Neural cell (in vitro differentiated cells): ENCODE measurements at regions not wholly inside any gene's neighbourhood (a gene's known extent, or its start where the extent isn't known, plus 50 kb on each side); places are given as distances from the start of the nearest gene placed in this dataset.

Experiments
- H2AFZ ChIP-seq: fragments of 200-600, 300-800 bp; sonication (generic), shearing (Covaris generic); 2 replicates; pipeline ENCODE4 v1.6.0; 2014; ENCODE audit warnings: low read depth, mild to moderate bottlenecking, antibody characterized with exemption, low read length, moderate library complexity
- H3F3A ChIP-seq: fragments of 200-600 bp; shearing (Covaris generic); 2 replicates; pipeline ENCODE4 v1.6.1; 2016; ENCODE audit warnings: mild to moderate bottlenecking, moderate library complexity, mixed read lengths, antibody characterized with exemption, low read length; ENCODE audit not compliant: insufficient read depth, poor library complexity, severe bottlenecking
- H3K27ac ChIP-seq: fragments of 200-600, 300-800 bp; sonication (generic), shearing (Covaris generic); 2 replicates; pipeline ENCODE4 v1.5.1; 2014; ENCODE audit warnings: mild to moderate bottlenecking, low read length, moderate library complexity
- H3K27me3 ChIP-seq: fragments of 300-800, 200-600 bp; sonication (generic), shearing (Covaris generic); 2 replicates; pipeline ENCODE4 v1.6.0; 2014; ENCODE audit warnings: mild to moderate bottlenecking, low read depth, low read length, moderate library complexity; ENCODE audit not compliant: insufficient read depth
- H3K36me3 ChIP-seq: fragments of 300-800, 200-600 bp; sonication (generic), shearing (Covaris generic); 2 replicates; pipeline ENCODE4 v1.5.1; 2014; ENCODE audit warnings: mild to moderate bottlenecking, antibody characterized with exemption, low read length, moderate library complexity; ENCODE audit not compliant: insufficient read depth
- H3K4me2 ChIP-seq: fragments of 300-800, 200-600 bp; sonication (generic), shearing (Covaris generic); 2 replicates; pipeline ENCODE4 v1.6.0; 2014; ENCODE audit warnings: mild to moderate bottlenecking, low read length
- H3K4me3 ChIP-seq: fragments of 300-800, 200-600 bp; sonication (generic), shearing (Covaris generic); 2 replicates; pipeline ENCODE4 v1.5.1; 2014; ENCODE audit warnings: mild to moderate bottlenecking, low read length, moderate library complexity
- H3K79me2 ChIP-seq: fragments of 200-600 bp; shearing (Covaris generic); replicated peaks from 2 replicates; pipeline ENCODE4 v1.6.0; 2014; ENCODE audit warnings: mild to moderate bottlenecking, low read length, moderate library complexity; ENCODE audit not compliant: insufficient read depth
- H3K9ac ChIP-seq: fragments of 300-800, 200-600 bp; sonication (generic), shearing (Covaris generic); 2 replicates; pipeline ENCODE4 v1.6.1; 2016; ENCODE audit warnings: mild to moderate bottlenecking, low read length, mixed read lengths
- H3K9me2 ChIP-seq: fragments of 200-600 bp; shearing (Covaris generic); 2 replicates; pipeline ENCODE4 v1.6.1; 2016; ENCODE audit warnings: mild to moderate bottlenecking, low read length, mixed read lengths; ENCODE audit not compliant: insufficient read depth
- H3K9me3 ChIP-seq: fragments of 200-600, 300-800 bp; sonication (generic), shearing (Covaris generic); 2 replicates; pipeline ENCODE4 v1.6.1; 2016; ENCODE audit warnings: mild to moderate bottlenecking, mixed run types, low read length, moderate library complexity, mixed read lengths
- H4K20me1 ChIP-seq: fragments of 200-600 bp; shearing (Covaris generic); 2 replicates; pipeline ENCODE4 v1.6.1; 2016; ENCODE audit warnings: mild to moderate bottlenecking, mixed run types; ENCODE audit not compliant: insufficient read depth
- CTCF ChIP-seq: fragments of 450-650 bp; IDR thresholded peaks from 2 replicates; pipeline ENCODE4 v1.5.1; 2014; ENCODE audit warnings: antibody characterized with exemption, mild to moderate bottlenecking, moderate library complexity; ENCODE audit not compliant: poor library complexity, severe bottlenecking
- EP300 ChIP-seq: fragments of 450-650 bp; conservative IDR thresholded peaks from 2 replicates; pipeline ENCODE4 v1.6.1; 2014; ENCODE audit warnings: antibody characterized with exemption, mild to moderate bottlenecking, moderate library complexity; ENCODE audit not compliant: poor library complexity, severe bottlenecking
- EZH2 ChIP-seq: fragments of 200-600, 300-800 bp; shearing (Covaris generic), sonication (generic); IDR thresholded peaks from 2 replicates; pipeline ENCODE4 v1.6.1; 2014; ENCODE audit warnings: antibody characterized with exemption, low read length, borderline replicate concordance, mild to moderate bottlenecking; ENCODE audit not compliant: insufficient read depth, poor library complexity, severe bottlenecking
- MXI1 ChIP-seq: fragments of 450-650 bp; conservative IDR thresholded peaks from 2 replicates; pipeline ENCODE4 v1.6.1; 2014; ENCODE audit warnings: antibody characterized with exemption, mild to moderate bottlenecking; ENCODE audit not compliant: poor library complexity, severe bottlenecking
- POLR2AphosphoS5 ChIP-seq: IDR thresholded peaks from 2 replicates; pipeline ENCODE4 v1.6.1; 2012
- RAD21 ChIP-seq: fragments of 450-650 bp; conservative IDR thresholded peaks from 2 replicates; pipeline ENCODE4 v1.6.1; 2014; ENCODE audit warnings: antibody characterized with exemption, mild to moderate bottlenecking, moderate library complexity
- SMC3 ChIP-seq: fragments of 450-650 bp; conservative IDR thresholded peaks from 2 replicates; pipeline ENCODE4 v1.6.1; 2014; ENCODE audit warnings: antibody characterized with exemption, mild to moderate bottlenecking, moderate library complexity; ENCODE audit not compliant: poor library complexity
- TAF1 ChIP-seq: IDR thresholded peaks from 2 replicates; pipeline ENCODE4 v1.6.1; 2012; ENCODE audit warnings: low read depth
- TF ChIP-seq, protein P1 (sequence below): IDR thresholded peaks from 2 replicates; pipeline ENCODE4 v1.6.1; 2012; ENCODE audit warnings: borderline replicate concordance

DNA sequence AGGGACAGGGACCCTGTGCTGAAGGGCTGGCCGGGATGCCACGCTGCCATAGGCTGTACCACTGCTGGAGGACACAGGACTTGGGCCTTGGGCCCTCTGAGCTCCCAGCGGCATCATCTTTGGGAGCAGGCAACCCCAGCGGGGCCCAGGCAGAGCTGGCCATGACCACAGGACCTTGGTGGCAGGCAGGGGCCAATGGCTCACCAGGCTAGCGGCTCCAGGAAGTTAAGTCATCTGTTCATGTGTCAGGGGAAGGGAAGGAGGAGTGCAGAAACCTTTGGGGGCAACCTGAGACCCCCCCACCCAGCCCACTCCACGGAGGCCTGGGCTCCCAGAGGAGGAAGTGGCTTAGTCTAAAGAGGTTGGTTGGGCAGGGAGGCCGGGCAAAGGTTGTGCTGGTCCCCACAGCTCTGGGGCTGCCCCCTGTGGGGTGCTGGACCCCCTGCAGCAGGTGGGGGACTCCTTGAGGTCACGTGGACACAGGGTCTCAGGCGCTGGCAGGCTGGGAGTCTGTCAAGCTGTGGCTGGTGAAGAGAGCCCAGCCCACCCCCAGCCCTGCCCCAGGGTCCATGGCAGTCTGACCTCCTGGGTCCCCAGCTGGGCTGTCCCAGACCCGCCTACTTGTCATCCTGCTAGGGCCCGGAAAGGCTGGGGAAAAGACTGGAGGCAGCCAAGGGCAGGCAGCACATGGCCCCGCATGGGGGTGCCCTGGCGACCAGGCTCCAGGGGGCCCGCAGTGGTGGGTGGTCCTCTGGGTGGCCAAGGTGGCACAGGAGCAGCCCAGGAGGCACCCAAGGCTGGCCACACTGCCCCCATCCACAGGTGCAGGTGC, 184.3 kb downstream of the IGLL1 start:
- Histone ChIP-seq H3K36me3 (no peaks in the 10 kb centered on the region), H3K9me3 (no peaks in the 10 kb centered on the region), H3K79me2 (no peaks in the 10 kb centered on the region), H4K20me1 (no peaks in the 10 kb centered on the region), H3F3A (no peaks in the 10 kb centered on the region), H3K27me3 (no peaks in the 10 kb centered on the region), H3K9me2 (no peaks in the 10 kb centered on the region), H3K9ac (no peak overlapping the region), H3K4me2 (no peak overlapping the region), H2AFZ (no peak overlapping the region), H3K4me3 (no peak overlapping the region), H3K27ac (no peak overlapping the region)
- TF ChIP-seq EP300 (no peak), SMC3 (no peak), EZH2 (no peak), TAF1 (no peak), RAD21 (no peak), MXI1 (no peak), CTCF (no peak), POLR2AphosphoS5 (no peak)
- TF ChIP-seq, protein P1, sequence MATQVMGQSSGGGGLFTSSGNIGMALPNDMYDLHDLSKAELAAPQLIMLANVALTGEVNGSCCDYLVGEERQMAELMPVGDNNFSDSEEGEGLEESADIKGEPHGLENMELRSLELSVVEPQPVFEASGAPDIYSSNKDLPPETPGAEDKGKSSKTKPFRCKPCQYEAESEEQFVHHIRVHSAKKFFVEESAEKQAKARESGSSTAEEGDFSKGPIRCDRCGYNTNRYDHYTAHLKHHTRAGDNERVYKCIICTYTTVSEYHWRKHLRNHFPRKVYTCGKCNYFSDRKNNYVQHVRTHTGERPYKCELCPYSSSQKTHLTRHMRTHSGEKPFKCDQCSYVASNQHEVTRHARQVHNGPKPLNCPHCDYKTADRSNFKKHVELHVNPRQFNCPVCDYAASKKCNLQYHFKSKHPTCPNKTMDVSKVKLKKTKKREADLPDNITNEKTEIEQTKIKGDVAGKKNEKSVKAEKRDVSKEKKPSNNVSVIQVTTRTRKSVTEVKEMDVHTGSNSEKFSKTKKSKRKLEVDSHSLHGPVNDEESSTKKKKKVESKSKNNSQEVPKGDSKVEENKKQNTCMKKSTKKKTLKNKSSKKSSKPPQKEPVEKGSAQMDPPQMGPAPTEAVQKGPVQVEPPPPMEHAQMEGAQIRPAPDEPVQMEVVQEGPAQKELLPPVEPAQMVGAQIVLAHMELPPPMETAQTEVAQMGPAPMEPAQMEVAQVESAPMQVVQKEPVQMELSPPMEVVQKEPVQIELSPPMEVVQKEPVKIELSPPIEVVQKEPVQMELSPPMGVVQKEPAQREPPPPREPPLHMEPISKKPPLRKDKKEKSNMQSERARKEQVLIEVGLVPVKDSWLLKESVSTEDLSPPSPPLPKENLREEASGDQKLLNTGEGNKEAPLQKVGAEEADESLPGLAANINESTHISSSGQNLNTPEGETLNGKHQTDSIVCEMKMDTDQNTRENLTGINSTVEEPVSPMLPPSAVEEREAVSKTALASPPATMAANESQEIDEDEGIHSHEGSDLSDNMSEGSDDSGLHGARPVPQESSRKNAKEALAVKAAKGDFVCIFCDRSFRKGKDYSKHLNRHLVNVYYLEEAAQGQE, result no peak

DNA sequence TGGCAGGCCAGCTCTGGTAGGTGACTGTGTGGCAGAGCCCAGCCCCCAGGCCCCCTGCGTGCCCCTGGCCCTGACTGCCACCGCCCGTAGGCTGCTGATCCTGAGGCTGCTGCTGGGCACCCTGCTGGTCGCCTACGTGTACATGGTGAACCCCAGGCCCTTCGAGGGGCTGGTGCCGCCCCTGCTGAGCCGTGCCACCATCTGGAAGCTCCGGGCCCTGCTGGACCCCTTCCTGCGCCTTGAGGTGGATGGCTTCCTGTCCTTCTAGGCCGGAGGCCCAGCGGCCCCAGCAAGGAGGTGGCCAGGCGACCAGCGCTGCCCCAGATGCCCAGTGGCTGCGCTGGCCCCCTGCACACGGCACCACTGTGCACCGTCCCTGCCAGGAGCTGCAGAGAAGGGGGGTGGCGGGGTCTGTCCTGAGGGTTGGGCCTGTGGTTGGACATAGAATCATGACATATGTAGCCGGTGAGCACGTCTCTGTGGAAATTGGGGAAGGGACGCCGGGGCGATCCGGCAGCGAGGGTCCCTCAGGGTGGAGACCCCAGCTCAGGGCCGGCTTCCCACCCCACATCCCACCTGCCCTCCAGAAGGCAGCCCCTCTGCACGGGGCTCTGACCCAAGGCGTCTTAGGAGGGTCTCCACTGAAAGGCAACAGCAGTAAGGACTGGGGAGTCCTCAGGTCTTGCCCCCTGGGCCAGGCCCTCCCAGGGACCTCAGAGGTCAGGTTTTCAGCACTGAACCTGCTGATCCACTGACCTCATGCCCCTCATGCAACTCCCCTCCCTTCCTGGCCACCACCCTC, 185.4 kb downstream of the IGLL1 start:
- H3K36me3 ChIP-seq, result no peaks in the 10 kb centered on the region
- no peak overlapping the region for H3K4me2 ChIP-seq
- no peaks in the 10 kb centered on the region for H3K9me3 ChIP-seq
- H4K20me1 ChIP-seq, result no peaks in the 10 kb centered on the region
- TF ChIP-seq RAD21 (no peak), POLR2AphosphoS5 (no peak), SMC3 (no peak), EZH2 (no peak), MXI1 (no peak), CTCF (no peak), TAF1 (no peak), EP300 (no peak)
- TF ChIP-seq, protein P1, result no peak
- H3K9me2 ChIP-seq, result no peaks in the 10 kb centered on the region
- no peak overlapping the region for H2AFZ ChIP-seq
- no peaks in the 10 kb centered on the region for H3K79me2 ChIP-seq
- no peak overlapping the region for H3K4me3 ChIP-seq
- no peaks in the 10 kb centered on the region for H3F3A ChIP-seq
- no peaks in the 10 kb centered on the region for H3K27me3 ChIP-seq
- no peak overlapping the region for H3K9ac ChIP-seq
- H3K27ac ChIP-seq, result no peak overlapping the region
